Tibial artery (tissue), 4 donors: ENCODE measurements at regions not wholly inside any gene's neighbourhood (a gene's known extent, or its start where the extent isn't known, plus 50 kb on each side); places are given as distances from the start of the nearest gene placed in this dataset.
A peak's percentile ranks its signal among the peaks of the same experiment; 100 is the strongest.
"Not testable (repeated sequence)": the region's sequence is repeated elsewhere in the genome, so short reads cannot be mapped to it uniquely, and the experiment has no call there.

Experiments used
- DNase-seq, 2 donors: peaks; one replicate each; pipeline ENCODE4 v3.0.0-alpha.2; 2019
- H3K27ac ChIP-seq, 2 donors: fragments of 200-600 bp; sonication (generic) in 1 of 2; 1 replicate in 1 of 2; 2 replicates in 1 of 2; pipeline ENCODE4 v1.5.1; 2018 to 2019; ENCODE audit warnings: mild to moderate bottlenecking in 1 of 2
- H3K27me3 ChIP-seq, 2 donors: fragments of 200-600 bp; sonication (generic) in 1 of 2; one replicate each; pipeline versions ENCODE4 v1.5.1 to v1.6.0; 2016 to 2019
- H3K36me3 ChIP-seq, 3 donors: fragments of 200-600 bp; sonication (generic) in 2 of 3; one replicate each; pipeline ENCODE4 v1.5.1; 2016 to 2019; ENCODE audit warnings: mild to moderate bottlenecking in 2 of 3
- H3K4me1 ChIP-seq, 4 donors: fragments of 200-600 bp; sonication (generic) in 2 of 4; 1 replicate in 3 of 4; 2 replicates in 1 of 4; pipeline ENCODE4 v1.5.1; 2016 to 2019
- H3K4me3 ChIP-seq, 2 donors: fragments of 200-600 bp; sonication (generic) in 1 of 2; 1 replicate in 1 of 2; 2 replicates in 1 of 2; pipeline ENCODE4 v1.5.1; 2018 to 2019; ENCODE audit warnings: mild to moderate bottlenecking in 2 of 2
- H3K9me3 ChIP-seq, 3 donors: fragments of 200-600 bp; sonication (generic) in 1 of 3; one replicate each; pipeline ENCODE4 v1.5.1; 2016 to 2019
- intact Hi-C: fragments of 100-400 bp; cut with DNase I; formaldehyde crosslinking; loops from one replicate; pipeline ENCODE4 v1.15.0; 2023; ENCODE audit warnings: low total_unique reads
- TF ChIP-seq, protein P1 (sequence below), 2 experiments: fragments of 200-600 bp in 1 of 2; fragments of 450-650 bp in 1 of 2; IDR thresholded peaks; one replicate each; pipeline ENCODE4 v1.5.1; 2017 to 2019; ENCODE audit warnings: antibody characterized with exemption in 2 of 2, mild to moderate bottlenecking in 1 of 2, moderate library complexity in 1 of 2

DNA sequence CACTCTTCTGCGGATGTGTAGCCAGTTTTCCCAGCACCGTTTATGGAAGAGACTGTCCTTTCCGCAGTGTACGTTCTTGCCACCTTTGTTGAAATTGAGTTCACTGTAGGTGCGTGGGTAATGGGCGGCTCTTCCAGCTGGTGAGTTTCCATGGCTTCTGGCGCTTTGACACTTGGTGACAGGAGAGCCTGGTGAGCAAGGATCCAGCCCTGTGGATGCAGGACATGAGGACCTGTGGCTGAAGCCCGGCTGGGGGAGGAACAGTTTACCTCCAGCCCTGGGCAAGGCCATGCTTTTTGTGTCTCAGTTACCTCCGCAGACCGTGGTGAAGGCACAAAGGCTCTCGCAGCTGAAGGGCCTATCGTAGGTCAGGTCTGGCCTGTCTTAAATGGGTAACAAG lies 166.5 kb downstream of the LAT start:
- DNase-seq: no peak
- Histone ChIP-seq H3K27ac (no peak overlapping the region), H3K4me3 (no peak overlapping the region), H3K27me3 (no peaks in the 10 kb centered on the region), H3K9me3 (no peaks in the 10 kb centered on the region), H3K36me3 (no peaks in the 10 kb centered on the region), H3K4me1 (peaks cover 0 to under 1% (median 0%) of the 10 kb centered on the region in 4 donors)
- TF ChIP-seq, protein P1, sequence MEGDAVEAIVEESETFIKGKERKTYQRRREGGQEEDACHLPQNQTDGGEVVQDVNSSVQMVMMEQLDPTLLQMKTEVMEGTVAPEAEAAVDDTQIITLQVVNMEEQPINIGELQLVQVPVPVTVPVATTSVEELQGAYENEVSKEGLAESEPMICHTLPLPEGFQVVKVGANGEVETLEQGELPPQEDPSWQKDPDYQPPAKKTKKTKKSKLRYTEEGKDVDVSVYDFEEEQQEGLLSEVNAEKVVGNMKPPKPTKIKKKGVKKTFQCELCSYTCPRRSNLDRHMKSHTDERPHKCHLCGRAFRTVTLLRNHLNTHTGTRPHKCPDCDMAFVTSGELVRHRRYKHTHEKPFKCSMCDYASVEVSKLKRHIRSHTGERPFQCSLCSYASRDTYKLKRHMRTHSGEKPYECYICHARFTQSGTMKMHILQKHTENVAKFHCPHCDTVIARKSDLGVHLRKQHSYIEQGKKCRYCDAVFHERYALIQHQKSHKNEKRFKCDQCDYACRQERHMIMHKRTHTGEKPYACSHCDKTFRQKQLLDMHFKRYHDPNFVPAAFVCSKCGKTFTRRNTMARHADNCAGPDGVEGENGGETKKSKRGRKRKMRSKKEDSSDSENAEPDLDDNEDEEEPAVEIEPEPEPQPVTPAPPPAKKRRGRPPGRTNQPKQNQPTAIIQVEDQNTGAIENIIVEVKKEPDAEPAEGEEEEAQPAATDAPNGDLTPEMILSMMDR (IDR thresholded peaks at IDR 0.05): no peak
- intact Hi-C loops: no loop called here

DNA sequence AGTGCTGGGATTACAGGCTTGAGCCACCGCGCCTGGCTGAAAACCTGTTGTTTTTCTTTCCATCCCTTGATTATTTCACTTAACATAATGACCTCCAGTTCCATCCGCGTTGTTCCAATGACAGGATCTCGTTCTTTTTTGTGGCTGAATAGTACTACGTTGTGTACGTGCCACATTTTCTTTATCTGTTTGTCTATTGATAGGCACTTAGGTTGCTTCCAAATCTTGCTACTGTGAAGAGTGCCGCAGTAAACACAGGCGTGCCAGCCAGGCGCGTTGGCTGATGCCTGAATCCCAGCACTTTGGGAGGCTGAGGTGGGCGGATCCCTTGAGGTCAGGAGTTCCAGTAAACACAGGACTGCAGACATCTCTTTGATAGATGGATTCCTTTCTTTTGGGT lies 165.1 kb downstream of the LAT start:
- intact Hi-C loops, H3K27ac ChIP-seq, H3K9me3 ChIP-seq, H3K27me3 ChIP-seq, DNase-seq, H3K4me3 ChIP-seq, H3K4me1 ChIP-seq, H3K36me3 ChIP-seq: not testable (repeated sequence)

DNA sequence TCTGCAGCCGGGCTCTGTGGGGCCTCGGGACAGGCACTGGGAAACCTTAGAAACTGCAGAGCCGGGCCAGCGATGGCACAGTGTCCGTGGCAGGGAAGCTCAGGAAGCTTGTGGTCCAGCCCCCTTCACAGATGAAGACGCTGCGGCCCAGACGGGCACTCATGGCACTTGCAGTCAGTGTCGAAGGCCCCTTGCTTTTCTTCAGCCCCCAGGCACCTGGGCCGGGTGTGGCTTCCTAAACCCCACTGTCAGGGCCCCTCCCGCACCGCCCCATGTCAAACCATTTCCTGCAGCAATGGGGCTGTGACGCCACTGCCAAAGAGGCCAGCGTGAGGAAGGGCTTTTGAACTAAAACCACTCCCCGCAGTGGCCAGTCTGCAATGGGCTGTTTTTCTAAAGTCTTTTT lies 164.0 kb downstream of the LAT start:
- Histone ChIP-seq H3K4me3 (no peak overlapping the region), H3K27me3 (no peaks in the 10 kb centered on the region), H3K27ac (no peak overlapping the region), H3K36me3 (no peaks in the 10 kb centered on the region), H3K9me3 (no peaks in the 10 kb centered on the region), H3K4me1 (no peaks in the 10 kb centered on the region)
- TF ChIP-seq, protein P1 (IDR thresholded peaks at IDR 0.05): no peak
- intact Hi-C loops: no loop called here
- peak in 1 of 2 donors; percentile 45 for DNase-seq

DNA sequence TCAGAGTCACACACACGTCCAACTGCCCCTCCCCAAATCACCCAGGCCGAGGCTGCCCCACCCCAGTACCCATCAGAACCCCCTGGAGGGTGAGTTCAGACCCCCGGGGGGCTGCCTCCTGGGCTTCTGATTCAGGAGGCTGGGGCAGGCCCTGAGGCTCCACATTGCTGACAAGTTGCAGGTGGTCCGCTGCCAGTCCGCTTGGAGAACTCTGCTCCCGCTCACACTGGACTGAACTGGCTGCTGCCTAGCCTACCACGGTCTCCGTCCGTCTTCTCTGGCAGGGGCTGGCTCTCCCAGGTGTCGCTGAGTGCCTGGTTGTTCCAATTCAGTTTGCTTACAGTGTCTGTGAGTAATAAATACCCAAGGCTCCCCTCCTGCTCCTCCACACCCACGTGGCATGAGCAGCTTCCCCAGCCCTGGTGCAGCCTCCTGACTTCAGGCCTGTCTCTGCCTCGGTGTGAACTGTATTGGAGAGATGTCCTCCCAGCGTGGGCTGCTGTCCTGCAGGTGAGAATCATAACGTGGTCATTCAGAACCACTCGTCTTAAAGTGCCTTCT lies 163.4 kb downstream of the LAT start:
- no peaks in the 10 kb centered on the region for H3K4me1 ChIP-seq
- DNase-seq: no peak
- H3K27me3 ChIP-seq: no peaks in the 10 kb centered on the region
- TF ChIP-seq, protein P1 (IDR thresholded peaks at IDR 0.05): no peak
- intact Hi-C loops: no loop called here
- no peaks in the 10 kb centered on the region for H3K36me3 ChIP-seq
- H3K4me3 ChIP-seq: no peak overlapping the region
- no peak overlapping the region for H3K27ac ChIP-seq
- H3K9me3 ChIP-seq: no peaks in the 10 kb centered on the region

DNA sequence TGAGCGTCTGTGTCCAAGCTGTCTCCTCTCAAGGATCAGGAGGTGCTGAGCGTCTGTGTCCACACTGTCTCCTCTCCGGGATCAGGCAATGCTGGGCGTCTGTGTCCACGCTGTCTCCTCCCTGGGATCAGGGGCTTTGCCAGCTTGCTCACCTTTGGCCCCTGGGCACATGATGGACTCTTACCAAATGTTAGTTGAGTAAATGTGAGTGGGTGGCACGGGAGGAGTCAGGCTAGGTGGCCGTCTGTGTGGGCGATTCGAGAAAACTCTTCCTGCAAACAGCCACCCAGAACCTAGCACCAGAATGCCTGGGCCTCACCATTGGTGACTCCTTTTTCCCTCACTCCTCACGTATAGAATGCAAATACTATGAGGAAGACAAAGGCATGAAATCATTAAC lies 162.9 kb downstream of the LAT start:
- DNase-seq, H3K27me3 ChIP-seq, H3K9me3 ChIP-seq, H3K36me3 ChIP-seq, intact Hi-C loops, H3K4me1 ChIP-seq, H3K4me3 ChIP-seq, H3K27ac ChIP-seq: not testable (repeated sequence)

DNA sequence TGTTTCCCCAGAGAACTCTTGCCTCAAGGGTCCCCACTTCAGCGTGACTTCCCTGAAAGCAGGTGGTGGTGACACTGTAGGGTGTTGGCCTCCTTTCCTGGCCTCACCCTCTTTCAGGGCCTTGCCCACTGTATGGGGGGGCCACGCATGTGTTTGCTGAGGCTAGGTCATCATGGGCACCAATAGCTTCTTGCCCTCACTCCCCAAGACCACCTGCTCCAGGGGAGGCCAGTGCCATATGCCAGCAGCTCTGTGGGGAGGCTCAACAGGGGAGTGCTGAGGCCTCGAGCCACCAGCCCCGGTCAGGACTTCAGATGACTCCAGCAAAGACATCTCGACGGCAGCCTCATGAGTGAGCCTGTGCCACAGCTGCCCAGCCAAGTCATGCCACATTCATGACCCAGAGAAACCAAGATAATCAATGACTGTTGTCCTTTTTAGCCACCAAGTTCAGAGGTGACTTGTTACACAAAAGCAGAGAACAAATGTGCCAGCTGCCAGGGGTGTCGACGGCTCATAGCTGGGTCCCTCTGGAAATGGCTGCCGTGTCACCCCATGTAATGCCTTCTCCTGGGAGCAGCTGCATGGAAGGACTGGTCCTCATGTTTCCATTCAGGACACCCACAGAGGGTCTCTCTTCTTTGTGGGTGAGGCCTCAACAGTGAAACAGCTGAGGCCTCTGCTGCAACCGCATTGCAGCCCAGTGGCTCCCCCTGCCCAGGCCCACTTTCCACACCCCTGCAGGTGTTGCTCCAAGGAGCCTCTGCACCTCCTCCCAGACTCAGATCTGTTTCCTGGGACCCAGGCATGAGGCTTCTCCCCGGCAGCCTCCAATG lies 162.2 kb downstream of the LAT start:
- H3K36me3 ChIP-seq, H3K9me3 ChIP-seq, H3K27ac ChIP-seq, H3K4me3 ChIP-seq, H3K4me1 ChIP-seq, DNase-seq, H3K27me3 ChIP-seq, intact Hi-C loops: not testable (repeated sequence)

DNA sequence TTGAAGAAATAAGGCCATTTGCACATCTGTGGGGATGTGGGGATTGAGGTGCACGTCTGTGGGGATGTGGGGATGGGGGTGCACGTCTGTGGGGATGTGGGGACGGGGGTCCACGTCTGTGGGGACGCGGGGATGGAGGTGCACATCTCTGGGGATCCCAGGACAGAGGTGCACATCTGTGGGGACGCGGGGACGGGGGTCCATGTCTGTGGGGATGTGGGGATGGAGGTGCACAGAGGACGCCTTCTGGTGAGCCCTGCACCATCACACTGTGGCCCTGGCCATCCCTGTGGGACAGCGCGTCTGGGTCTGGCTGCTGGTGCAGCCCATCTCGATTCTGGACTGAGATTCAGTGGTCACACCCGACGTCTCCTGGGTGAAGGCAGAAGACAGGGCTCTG lies 161.4 kb downstream of the LAT start:
- H3K4me3 ChIP-seq: no peak overlapping the region
- H3K27me3 ChIP-seq: no peaks in the 10 kb centered on the region
- H3K9me3 ChIP-seq: no peaks in the 10 kb centered on the region
- no peak for DNase-seq
- H3K27ac ChIP-seq: no peak overlapping the region
- TF ChIP-seq, protein P1 (IDR thresholded peaks at IDR 0.05): no peak
- intact Hi-C loops: no loop called here
- H3K36me3 ChIP-seq: no peaks in the 10 kb centered on the region
- no peaks in the 10 kb centered on the region for H3K4me1 ChIP-seq

DNA sequence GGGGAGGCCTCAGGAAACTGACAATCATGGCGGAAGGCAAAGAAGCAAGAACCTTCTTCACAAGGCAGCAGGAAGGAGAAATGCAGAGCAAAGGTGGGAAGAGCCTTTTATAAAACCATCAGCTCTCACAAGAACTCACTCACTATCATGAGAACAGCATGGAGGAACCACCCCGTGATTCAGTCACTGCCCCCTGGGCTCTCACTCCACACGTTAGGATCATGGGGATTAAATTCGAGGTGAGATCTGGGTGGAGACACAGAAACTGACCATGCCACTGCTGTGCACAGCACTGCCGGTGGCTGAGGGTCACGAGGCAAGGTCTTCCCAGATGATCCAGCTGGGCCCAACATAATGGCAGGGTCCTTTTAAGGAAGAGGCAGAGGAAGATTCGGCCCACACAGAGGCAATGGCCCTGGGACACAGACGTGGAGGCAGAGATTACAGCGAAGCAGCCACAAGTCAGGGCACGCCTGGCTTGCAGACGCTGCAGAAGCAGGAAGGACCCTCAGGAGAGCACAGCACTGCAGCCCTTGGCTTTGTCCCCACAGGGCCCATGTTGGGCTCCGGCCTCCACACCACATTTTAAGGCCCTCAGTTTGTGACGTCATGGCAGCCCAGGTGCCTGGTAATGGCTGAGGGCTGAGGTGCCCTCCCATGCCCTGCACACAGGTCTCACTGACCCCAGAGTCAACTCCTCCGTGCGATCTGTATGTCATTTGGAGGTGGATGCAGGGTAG lies 160.8 kb downstream of the LAT start:
- H3K27ac ChIP-seq, H3K9me3 ChIP-seq, H3K4me1 ChIP-seq, H3K27me3 ChIP-seq, H3K4me3 ChIP-seq, H3K36me3 ChIP-seq, intact Hi-C loops, DNase-seq: not testable (repeated sequence)

DNA sequence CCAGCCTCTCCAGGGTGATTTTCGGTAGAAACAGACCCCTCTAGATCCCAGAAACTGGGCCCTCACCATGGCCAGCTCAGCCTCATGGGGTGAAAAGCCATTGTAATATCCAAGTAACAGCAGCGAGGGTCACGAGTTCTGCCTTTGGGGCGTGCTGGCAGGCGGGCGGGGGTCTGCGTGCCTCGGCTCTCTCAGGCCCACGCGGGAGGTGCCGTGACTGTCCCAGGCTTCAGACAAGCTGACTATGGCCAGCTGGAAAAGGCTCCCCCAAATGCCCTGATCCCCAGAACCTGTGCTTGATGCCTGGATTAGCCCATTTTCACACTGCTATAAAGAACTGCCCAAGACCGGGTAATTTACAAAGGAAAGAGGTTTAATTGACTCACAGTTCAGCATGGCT lies 160.2 kb downstream of the LAT start:
- H3K9me3 ChIP-seq, DNase-seq, H3K27me3 ChIP-seq, intact Hi-C loops, H3K4me3 ChIP-seq, H3K4me1 ChIP-seq, H3K36me3 ChIP-seq, H3K27ac ChIP-seq: not testable (repeated sequence)

DNA sequence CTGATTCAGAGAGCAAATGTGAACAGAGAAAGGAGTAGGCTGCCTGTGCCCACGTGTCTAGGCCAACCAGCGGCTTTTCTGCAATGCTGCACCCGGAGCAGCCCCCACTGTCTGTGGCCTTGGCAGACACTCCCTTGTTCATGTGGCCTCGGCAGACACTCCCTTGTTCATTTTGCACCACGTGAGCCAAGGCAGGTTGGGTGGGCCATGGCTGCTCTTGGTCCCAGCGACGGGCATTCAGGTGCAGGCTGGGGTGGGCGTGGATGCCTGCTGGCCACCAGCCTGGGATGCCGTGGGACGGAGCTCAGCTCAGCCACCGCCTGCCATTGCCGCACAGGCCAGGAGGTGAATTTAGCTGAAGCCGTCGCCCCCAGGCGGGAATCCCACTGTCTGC lies 159.8 kb downstream of the LAT start:
- H3K27me3 ChIP-seq, H3K9me3 ChIP-seq, H3K4me1 ChIP-seq, H3K36me3 ChIP-seq, intact Hi-C loops, H3K4me3 ChIP-seq, H3K27ac ChIP-seq: not testable (repeated sequence)
- peak in 1 of 2 donors; percentile 50 for DNase-seq
